GM21447 (cell line): ENCODE measurements at regions not wholly inside any gene's neighbourhood (a gene's known extent, or its start where the extent isn't known, plus 50 kb on each side); places are given as distances from the start of the nearest gene placed in this dataset.

ENCODE experiments used
- ATAC-seq: cut with Tn5 transposase; IDR thresholded peaks from one replicate; pipeline ENCODE4 v1.9.1; 2021; ENCODE audit not compliant: unreplicated experiment

DNA sequence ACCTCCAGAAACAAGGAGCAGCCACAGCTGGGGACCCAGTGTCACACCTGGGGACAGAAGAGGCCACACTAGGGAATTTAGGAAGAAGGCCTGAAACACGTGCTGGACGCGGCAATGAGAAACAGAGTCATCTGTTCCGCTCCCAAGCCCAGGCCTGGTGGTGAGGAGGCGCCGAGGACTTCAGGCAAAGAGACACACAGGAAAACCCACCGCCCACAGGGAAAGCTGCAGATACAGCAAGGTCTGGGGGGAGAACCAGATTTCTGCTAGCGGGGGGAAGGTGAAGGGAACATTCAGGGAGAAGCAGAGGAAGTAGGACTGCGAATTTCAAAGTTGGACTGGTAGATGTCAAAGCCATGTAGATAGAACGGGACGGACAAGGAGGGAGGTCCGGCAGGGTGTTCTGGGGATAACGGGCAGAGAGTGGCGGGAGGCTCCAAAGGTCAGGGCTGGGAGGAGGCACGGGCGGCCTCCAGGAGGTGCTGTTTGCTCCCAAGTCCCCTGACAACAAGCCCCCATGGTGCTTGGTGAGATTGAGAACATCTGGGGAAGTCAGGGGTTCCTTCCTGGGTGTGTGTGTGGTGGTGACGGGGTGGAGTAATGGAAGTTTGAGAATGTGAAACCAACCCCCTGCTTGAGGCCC is 351.7 kb upstream of the MYT1L start:
- no peak for ATAC-seq

- ATAC-seq = no peak
Observed at GRCh38 chr2:2681711-2682251, 350.7 kb upstream of the MYT1L start.

DNA sequence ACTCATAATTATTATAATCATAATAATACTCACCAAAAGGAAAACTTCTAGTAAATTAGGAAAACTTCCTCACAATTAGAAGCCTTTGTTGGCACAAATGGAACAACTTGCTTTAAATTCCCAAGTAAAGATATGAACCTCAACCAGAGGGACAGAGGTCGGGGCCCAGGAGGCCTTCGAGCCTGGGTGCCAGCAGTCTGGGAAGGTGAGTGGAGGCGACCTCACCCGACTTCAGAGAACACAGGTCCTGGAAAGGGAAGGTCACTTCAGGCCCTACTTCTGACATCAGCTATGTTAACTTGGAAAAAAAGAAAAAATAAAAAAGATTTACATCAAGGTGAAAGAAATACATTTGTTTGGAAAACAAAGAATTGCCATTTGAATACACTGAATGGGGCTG is 350.0 kb upstream of the MYT1L start:
- no peak for ATAC-seq

DNA sequence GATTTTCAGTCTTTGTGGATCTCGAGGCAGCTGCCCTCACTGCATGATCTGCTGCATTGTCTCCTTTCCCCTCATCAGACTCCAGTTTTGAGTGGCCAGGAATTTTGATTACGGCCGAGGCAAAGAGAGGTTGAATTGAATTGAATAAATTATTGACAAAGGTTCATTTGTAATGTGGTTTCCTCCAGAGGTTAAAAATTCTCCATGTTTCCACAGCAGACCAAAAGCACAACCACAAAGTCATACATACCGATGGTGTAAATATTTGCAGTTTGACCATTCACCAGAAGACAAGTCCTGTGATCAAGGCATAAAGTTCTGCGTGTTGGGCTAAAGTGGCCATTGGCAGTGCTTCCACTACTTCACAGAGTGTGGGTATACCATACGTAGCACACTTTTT is 343.8 kb upstream of the MYT1L start:
- no peak for ATAC-seq

DNA sequence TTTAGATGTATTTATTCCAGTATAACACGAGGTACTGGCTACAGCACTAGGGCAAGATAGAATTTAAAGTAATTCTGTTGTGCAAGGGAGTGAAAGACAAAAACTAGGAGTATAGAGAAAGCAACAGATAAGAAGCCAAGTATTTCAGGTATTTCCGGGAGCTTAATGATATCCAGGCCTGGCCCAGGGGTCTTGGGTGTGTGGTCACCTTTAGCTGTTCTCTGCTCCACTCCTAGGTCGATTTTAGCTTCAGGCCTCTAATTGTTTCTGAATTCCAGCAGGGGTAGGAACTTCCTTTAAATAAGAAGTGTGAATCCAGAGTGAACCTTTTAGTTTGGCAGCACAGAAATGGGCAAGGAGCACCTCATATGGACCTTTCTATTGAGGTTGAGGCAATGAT is 342.3 kb upstream of the MYT1L start:
- ATAC-seq = no peak

GRCh38 chr2:2672249-2672648 is 341.2 kb upstream of the MYT1L start:
- ATAC-seq = no peak

DNA sequence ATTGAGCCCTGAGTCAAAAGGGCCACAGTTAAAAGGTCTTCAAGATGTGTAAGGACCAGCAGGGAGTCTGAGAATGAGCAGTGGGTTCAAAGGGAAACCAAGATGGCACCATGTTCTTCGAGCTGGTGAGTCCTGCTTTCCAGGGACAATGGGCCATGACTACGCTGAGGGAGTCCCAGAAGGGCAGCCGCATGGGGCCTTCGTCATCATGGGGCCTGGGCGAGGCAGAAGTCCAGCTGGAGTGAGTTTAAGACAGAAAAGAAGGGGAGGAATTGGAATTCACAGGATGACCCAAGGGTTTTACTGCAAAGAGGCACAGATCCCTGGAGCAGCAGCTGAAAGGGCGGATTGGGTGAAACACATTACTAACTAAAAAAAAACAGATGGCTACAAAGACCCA is 340.8 kb upstream of the MYT1L start:
- ATAC-seq = no peak

DNA sequence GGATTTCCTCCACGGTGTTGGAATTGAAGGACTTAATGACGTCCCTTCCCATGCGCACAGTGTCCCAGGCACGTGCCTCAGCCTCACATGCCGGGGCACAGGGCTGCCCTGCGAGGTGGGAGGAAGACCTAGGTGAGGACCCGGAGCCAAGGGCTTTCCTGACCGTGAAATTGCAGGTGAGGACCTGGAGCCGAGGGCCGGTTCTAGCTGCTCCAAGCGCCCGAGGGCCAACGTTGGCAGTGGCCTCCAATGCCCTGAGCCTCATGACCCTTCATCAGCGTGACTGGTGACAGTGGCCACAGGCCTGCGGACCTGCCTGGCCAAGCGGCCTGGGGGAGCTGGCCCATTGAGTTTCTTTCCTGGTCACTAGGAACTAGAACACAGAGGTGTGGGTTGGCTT is 338.2 kb upstream of the MYT1L start:
- no peak for ATAC-seq

DNA sequence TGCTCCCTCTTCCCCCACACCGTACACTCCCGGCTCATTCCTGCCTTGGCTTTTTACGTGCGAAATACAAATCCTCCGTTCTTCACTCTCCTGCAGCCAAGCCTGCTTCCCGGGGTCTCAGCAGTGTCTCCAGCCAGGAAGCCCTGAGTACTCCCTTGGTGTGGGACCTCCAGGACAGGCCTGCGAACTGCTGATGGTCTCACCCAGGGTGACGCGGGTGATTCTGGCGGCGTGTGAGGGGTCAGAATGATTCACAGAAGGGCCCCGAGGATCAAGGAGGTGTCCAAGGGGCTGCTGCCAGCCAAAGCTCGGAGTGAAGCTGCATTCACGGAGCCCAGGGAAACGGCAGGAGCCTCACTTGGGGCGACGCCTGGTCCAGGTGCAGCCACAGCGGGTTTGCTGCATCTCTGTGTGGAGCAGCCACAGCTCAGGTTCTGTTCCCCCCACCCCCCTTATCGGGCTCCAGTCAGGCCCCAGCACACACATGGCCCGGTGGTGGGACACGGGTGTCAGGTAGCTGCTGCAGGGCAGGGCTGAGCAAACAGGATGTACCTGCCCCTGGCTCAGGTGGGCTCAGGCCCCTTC is 337.7 kb upstream of the MYT1L start:
- no peak for ATAC-seq

- no peak for ATAC-seq
Observed at GRCh38 chr2:2667690-2668089, 336.6 kb upstream of the MYT1L start.

DNA sequence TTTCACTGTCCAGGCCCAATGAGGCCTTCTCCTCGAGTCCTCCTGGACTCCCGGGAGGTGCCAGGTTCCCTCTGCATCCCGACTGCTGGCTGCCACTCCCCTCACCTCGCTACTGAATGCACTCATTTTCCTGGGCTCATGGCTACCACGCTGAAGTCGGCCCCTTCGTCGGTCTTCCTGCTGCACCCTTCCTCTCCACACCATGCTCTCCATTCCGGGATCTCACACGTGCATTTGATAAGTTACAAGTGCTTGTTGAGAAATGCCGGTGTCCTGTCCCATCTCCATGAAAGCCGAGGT is 334.7 kb upstream of the MYT1L start:
- ATAC-seq = no peak

DNA sequence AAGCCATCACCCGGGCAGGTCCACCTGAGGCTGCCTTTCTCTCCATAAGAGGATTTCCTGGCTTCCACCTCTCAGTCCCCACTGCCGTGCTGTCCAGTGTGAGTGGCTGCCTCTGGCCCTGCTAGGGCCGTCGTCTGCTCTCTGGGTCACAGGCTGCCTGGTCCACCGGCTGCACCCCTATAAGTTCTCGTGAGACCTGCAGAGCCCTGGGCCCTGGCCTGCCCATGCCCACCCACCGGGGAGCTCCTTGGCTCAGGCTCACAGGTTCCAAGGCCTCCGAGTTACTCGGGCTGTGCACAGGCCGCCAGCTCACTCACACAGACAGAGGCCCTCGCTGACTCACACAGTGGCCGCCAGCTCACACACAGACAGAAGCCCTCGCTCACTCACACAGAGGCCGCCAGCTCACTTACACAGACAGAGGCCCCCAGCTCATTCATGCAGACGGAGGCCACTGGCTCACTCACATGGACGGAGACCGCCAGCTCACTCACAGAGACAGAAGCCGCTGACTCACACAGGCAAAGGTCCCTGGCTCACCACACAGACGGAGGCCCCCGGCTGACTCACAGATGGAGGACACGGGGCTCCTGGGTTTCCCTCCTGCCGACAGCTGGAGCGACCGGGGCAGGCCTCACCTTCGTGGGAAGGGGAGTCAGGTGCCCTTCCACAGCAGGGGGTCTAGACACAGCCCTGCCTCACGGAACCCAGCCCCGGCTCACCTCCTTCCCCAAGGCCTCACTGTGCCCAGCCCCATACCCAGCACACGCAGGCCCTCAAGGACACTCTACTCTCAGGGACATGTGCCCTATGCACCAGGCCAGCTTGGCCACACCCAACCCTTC is 334.1 kb upstream of the MYT1L start:
- no peak for ATAC-seq

DNA sequence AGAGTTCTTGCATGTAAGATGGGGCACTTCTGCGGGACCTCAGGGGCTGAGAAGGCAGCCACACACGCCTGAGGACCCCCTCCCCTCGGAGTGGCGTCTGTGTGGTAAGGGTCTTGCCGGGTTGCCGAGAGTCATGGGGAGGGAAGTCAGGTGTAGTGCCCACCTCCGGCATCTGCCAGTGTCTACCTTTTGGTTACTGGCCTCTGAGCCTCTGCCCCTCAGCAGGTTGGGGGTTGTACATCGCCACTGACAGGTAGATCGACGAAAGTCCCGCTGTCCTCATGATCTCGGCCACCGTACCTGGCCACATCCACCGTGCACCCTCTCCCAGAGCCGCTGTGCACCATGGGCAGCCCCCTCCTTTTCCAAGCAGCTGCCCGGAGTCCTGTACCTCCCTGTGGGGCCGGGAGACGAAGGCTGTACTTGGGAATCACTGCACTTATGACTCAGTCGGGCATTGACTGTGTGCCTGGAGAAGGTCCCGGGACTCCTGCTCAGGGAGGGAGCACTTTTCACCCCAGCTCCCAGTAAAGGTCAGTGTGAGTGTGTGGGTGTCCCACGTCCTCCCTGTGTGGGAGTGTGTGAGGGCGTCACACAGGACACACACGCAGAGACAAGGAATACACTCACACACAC is 332.4 kb upstream of the MYT1L start:
- ATAC-seq = no peak

DNA sequence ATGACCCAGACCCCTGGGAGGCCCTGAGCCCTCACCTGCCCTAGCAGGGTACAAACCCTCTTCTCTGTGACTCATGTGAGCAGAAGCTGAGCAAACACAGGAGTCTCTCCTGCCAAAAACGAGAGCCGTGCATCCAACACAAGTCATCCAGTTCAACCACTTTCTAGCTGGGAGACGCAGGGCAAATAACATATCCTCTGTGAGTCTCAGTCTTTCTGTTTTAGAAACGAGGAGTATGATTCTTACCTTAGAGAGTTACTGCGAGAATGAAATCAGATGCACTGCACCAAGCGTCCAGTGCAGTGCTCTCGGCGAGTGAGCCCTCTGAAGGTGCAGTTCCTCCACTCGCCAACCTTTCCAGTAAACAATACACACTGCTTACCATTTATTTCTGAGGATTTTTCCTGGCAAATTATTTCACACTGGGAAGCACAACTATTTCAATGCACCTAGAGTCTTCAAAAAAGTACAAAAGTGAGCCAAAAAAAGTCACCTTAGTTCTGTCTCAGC is 331.8 kb upstream of the MYT1L start:
- no peak for ATAC-seq

GRCh38 chr2:2662037-2662846 is 331.2 kb upstream of the MYT1L start:
- no peak for ATAC-seq

GRCh38 chr2:2660789-2661355 is 329.8 kb upstream of the MYT1L start:
- no peak for ATAC-seq

DNA sequence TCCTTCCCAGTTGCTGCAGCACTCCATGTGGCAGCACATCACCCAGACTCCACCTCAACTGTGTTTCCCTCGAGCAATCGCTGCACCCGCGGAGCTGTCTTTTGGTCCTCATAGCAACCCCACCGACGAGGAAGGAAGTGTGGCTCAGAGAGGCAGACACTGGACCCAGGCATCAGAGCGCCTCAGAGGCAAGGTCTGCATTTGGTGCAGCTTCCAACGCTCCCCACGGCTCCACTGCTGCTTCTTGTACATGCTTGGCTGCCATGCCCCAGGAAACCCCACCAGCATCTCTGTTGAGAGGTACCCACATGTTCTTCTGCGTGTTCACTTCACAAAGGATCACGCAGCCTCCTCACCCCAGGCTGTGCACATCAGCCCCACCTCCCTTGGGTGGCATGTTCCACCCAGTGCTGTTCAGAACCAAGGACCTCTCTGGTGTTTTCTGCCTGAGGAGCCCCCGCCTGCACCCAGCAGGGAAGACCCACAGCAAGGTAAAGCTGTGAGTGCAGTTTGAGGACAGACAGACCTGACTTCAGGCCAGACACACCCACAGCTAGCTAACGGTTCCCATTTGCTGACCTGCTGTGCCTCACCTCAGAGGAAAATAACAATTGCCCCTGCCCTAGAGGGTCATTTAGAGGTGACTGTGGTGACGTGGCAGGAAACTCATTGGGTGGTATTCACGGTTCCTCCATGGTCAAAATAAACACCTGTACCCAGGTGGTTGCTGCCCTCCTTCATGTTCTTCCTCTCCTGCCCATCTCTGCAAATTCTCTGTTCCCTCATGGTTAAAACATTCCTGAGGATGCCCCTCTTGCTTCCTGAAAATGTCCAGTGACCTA is 326.3 kb upstream of the MYT1L start:
- ATAC-seq = no peak

DNA sequence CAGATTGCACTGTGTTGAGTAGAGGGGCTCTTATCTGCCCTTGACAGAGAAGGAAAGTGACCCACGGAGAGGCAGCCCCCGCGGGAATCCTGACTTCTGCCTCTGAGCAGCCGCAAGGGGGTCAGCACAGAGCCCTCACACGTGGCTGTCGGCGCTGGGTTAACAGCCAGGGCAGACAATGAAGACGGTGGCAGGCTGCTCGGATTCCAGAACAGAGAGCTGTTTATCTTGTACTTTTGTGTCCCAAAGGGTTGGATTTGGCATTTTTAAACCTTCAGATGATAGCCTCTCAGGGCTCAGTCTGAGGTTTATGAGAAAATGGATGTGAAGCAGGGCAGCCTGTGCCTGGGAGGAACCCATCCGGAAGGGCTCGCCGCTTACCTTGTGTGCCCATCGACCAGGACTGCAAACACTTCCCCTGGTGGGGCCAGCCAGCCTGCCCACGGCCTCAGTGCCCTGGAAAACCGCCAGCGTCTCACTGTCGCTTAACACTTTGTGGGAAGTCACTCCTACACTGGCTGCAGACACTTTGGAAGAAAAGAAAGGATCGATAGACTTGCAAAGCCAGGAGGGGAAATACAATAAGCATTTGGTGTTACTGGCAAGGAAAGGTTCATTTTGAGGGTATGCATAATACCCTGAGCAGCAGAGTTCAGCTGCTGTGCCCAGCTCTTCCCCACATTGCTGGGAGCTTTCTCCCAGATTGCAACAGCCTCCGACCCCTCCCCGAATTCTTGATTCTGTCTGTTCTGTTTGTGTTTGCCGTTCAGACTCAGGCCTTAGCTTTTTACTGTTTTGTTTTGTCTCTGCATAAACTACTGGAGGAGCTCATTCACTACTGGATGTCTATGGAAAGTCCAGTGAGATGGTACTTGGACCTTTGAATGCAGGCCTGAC is 325.3 kb upstream of the MYT1L start:
- no peak for ATAC-seq
